GM21786 (cell line): ENCODE measurements at regions not wholly inside any gene's neighbourhood (a gene's known extent, or its start where the extent isn't known, plus 50 kb on each side); places are given as distances from the start of the nearest gene placed in this dataset.
"Not testable (repeated sequence)": the region's sequence is repeated elsewhere in the genome, so short reads cannot be mapped to it uniquely, and the experiment has no call there.

ENCODE experiments used
- ATAC-seq: cut with Tn5 transposase; IDR thresholded peaks from one replicate; pipeline ENCODE4 v1.9.1; 2021; ENCODE audit not compliant: unreplicated experiment

GRCh38 chr4:126993351-126993750 lies 639.4 kb upstream of the INTU start:
- ATAC-seq: no peak

GRCh38 chr4:126995235-126995634 lies 637.5 kb upstream of the INTU start:
- no peak for ATAC-seq

- ATAC-seq: no peak
Observed at GRCh38 chr4:127000110-127000509, 632.6 kb upstream of the INTU start.

- ATAC-seq: no peak
Observed at GRCh38 chr4:127000846-127001245, 631.9 kb upstream of the INTU start.

GRCh38 chr4:127001933-127002332 lies 630.8 kb upstream of the INTU start:
- no peak for ATAC-seq

- no peak for ATAC-seq
Observed at GRCh38 chr4:127006446-127006877, 626.3 kb upstream of the INTU start.

GRCh38 chr4:127007305-127007704 lies 625.5 kb upstream of the INTU start:
- no peak for ATAC-seq

GRCh38 chr4:127012549-127012948 lies 620.2 kb upstream of the INTU start:
- ATAC-seq: no peak

- ATAC-seq: no peak
Observed at GRCh38 chr4:127015667-127016117, 617.1 kb upstream of the INTU start.

- ATAC-seq: no peak
Observed at GRCh38 chr4:127018381-127018780, 614.4 kb upstream of the INTU start.

GRCh38 chr4:127020831-127021230 lies 611.9 kb upstream of the INTU start:
- ATAC-seq: not testable (repeated sequence)

GRCh38 chr4:127036296-127036695 lies 596.5 kb upstream of the INTU start:
- no peak for ATAC-seq

- ATAC-seq: no peak
Observed at GRCh38 chr4:127045861-127046260, 586.9 kb upstream of the INTU start.

GRCh38 chr4:127047930-127048329 lies 584.8 kb upstream of the INTU start:
- ATAC-seq: no peak

- ATAC-seq: no peak
Observed at GRCh38 chr4:127048376-127049044, 584.2 kb upstream of the INTU start.

GRCh38 chr4:127049526-127049925 lies 583.2 kb upstream of the INTU start:
- ATAC-seq: no peak

GRCh38 chr4:127052742-127053141 lies 580.0 kb upstream of the INTU start:
- no peak for ATAC-seq

- no peak for ATAC-seq
Observed at GRCh38 chr4:127055357-127055756, 577.4 kb upstream of the INTU start.

GRCh38 chr4:127069675-127070074 lies 563.1 kb upstream of the INTU start:
- ATAC-seq: no peak

GRCh38 chr4:127071443-127071842 lies 561.3 kb upstream of the INTU start:
- ATAC-seq: no peak

- no peak for ATAC-seq
Observed at GRCh38 chr4:127080141-127080540, 552.6 kb upstream of the INTU start.

GRCh38 chr4:127081041-127081440 lies 551.7 kb upstream of the INTU start:
- no peak for ATAC-seq

GRCh38 chr4:127082986-127083385 lies 549.8 kb upstream of the INTU start:
- no peak for ATAC-seq
